ENCODE measurements at regions not wholly inside any gene's neighbourhood (a gene's known extent, or its start where the extent isn't known, plus 50 kb on each side); places are given as distances from the start of the nearest gene placed in this dataset.

- TF ChIP-seq CTCF (IDR thresholded peaks at IDR 0.05; ENCODE audit: low read depth, low read length, missing input control) (no peak), SP1 (IDR thresholded peaks at IDR 0.05) (no peak), GABPA (IDR thresholded peaks at IDR 0.05 in 1 of 2, conservative IDR thresholded peaks at IDR 0.05 in 1 of 2) (no peak), HNF4A (conservative IDR thresholded peaks at IDR 0.05) (no peak), MAX (IDR thresholded peaks at IDR 0.05) (no peak), TAF1 (conservative IDR thresholded peaks at IDR 0.05) (no peak), RAD21 (IDR thresholded peaks at IDR 0.05) (no peak), YY1 (IDR thresholded peaks at IDR 0.05) (no peak), EGR1 (IDR thresholded peaks at IDR 0.05; ENCODE audit: low read depth in 2 of 2) (no peak), ATF3 (IDR thresholded peaks at IDR 0.05) (no peak)
- TF ChIP-seq, protein P1, sequence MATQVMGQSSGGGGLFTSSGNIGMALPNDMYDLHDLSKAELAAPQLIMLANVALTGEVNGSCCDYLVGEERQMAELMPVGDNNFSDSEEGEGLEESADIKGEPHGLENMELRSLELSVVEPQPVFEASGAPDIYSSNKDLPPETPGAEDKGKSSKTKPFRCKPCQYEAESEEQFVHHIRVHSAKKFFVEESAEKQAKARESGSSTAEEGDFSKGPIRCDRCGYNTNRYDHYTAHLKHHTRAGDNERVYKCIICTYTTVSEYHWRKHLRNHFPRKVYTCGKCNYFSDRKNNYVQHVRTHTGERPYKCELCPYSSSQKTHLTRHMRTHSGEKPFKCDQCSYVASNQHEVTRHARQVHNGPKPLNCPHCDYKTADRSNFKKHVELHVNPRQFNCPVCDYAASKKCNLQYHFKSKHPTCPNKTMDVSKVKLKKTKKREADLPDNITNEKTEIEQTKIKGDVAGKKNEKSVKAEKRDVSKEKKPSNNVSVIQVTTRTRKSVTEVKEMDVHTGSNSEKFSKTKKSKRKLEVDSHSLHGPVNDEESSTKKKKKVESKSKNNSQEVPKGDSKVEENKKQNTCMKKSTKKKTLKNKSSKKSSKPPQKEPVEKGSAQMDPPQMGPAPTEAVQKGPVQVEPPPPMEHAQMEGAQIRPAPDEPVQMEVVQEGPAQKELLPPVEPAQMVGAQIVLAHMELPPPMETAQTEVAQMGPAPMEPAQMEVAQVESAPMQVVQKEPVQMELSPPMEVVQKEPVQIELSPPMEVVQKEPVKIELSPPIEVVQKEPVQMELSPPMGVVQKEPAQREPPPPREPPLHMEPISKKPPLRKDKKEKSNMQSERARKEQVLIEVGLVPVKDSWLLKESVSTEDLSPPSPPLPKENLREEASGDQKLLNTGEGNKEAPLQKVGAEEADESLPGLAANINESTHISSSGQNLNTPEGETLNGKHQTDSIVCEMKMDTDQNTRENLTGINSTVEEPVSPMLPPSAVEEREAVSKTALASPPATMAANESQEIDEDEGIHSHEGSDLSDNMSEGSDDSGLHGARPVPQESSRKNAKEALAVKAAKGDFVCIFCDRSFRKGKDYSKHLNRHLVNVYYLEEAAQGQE (IDR thresholded peaks at IDR 0.05), result no peak
Observed at GRCh38 chr13:59480396-59481259, 683.1 kb downstream of the DIAPH3 start.
